ENCODE measurements at regions not wholly inside any gene's neighbourhood (a gene's known extent, or its start where the extent isn't known, plus 50 kb on each side); places are given as distances from the start of the nearest gene placed in this dataset.

- TF ChIP-seq CTCF (IDR thresholded peaks at IDR 0.05; ENCODE audit: low read length) (no peak), EZH2 (IDR thresholded peaks at IDR 0.05; ENCODE audit: borderline replicate concordance, low read length) (no peak)
Measured at GRCh38 chr10:47070541-47070940, 159.3 kb downstream of the PTPN20 start.
